Liver (tissue), 3 donors: ENCODE measurements at regions not wholly inside any gene's neighbourhood (a gene's known extent, or its start where the extent isn't known, plus 50 kb on each side); places are given as distances from the start of the nearest gene placed in this dataset.

Experiments
- EGR1 ChIP-seq, 2 donors: IDR thresholded peaks; 2 replicates each; pipeline ENCODE4 v1.6.1; 2016 to 2018; ENCODE audit warnings: antibody characterized with exemption in 2 of 2, low read depth in 2 of 2
- GABPA ChIP-seq, 2 donors: IDR thresholded peaks in 1 of 2; conservative IDR thresholded peaks in 1 of 2; 2 replicates each; pipeline ENCODE4 v1.6.1; 2016; ENCODE audit warnings: antibody characterized with exemption in 2 of 2, mild to moderate bottlenecking in 1 of 2, moderate library complexity in 1 of 2
- HNF4A ChIP-seq, 2 donors: conservative IDR thresholded peaks; 2 replicates each; pipeline ENCODE4 v1.6.1; 2016; ENCODE audit warnings: antibody characterized with exemption in 2 of 2, mild to moderate bottlenecking in 2 of 2
- MAX ChIP-seq: IDR thresholded peaks from 2 replicates; pipeline ENCODE4 v1.6.1; 2016; ENCODE audit warnings: antibody characterized with exemption
- NR2F2 ChIP-seq: IDR thresholded peaks from 2 replicates; pipeline ENCODE4 v1.6.1; 2016; ENCODE audit warnings: antibody characterized with exemption
- RAD21 ChIP-seq, 2 donors: IDR thresholded peaks; 2 replicates each; pipeline ENCODE4 v1.6.1; 2016; ENCODE audit warnings: antibody characterized with exemption in 2 of 2, mild to moderate bottlenecking in 2 of 2
- REST ChIP-seq: IDR thresholded peaks from 2 replicates; pipeline ENCODE4 v1.6.1; 2016; ENCODE audit warnings: antibody characterized with exemption, mild to moderate bottlenecking
- SP1 ChIP-seq: IDR thresholded peaks from 2 replicates; pipeline ENCODE4 v1.6.1; 2018; ENCODE audit warnings: antibody characterized with exemption, mild to moderate bottlenecking
- TAF1 ChIP-seq: conservative IDR thresholded peaks from 2 replicates; pipeline ENCODE4 v1.6.1; 2016; ENCODE audit warnings: antibody characterized with exemption, mild to moderate bottlenecking
- YY1 ChIP-seq: IDR thresholded peaks from 2 replicates; pipeline ENCODE4 v1.6.1; 2016; ENCODE audit warnings: antibody characterized with exemption, mild to moderate bottlenecking
- TF ChIP-seq, protein P1 (sequence below): fragments of 150-350 bp; IDR thresholded peaks from 2 replicates; pipeline ENCODE4 v1.5.1; 2017; ENCODE audit warnings: improper control_type of control experiment, low read depth, low read length; ENCODE audit not compliant: missing input control
- TF ChIP-seq, protein P2 (sequence below): IDR thresholded peaks from 2 replicates; pipeline ENCODE4 v1.6.1; 2016; ENCODE audit warnings: antibody characterized with exemption
- TF ChIP-seq, protein P3 (sequence below): IDR thresholded peaks from 2 replicates; pipeline ENCODE4 v1.6.1; 2016; ENCODE audit warnings: antibody characterized with exemption
- donor health status: healthy.
- donor health status: healthy.

DNA sequence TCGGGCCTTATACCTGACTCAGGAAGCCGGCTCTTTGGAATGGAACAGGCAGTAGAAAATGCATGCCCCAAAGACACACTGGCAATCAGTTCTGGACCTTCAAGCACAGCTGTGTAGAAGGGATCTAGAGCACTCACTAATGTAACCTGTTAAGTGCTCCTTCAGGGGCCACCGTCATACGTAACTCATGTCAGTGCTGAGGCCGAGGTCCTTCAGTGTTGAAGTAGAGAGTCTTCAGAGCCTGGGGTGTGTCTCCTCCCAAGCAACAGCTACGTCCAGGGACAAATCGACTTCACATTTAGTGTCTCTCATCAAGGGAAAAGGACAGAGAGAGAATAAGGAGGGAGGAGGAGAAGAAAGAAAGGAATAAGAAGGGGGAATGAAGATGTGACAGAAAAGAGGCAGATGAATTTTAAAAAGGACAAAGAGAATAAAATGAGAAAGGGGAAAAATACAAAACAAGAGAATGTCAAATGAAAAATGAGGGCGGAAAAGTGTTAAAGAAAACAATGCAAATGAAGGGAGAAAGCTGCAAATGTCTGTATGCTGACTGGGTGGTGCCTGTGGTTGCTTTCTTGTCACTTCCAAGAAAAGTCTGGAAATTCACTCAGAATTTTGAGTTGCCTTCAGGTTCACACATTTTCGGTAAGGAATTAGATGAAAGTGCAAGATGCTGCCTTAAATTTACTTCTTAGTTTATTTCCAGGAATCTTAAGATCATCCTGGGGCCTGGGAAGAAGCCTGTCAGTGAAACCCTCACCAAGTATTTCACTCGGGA, 989.4 kb downstream of the GRID1 start:
- TF ChIP-seq, protein P1, sequence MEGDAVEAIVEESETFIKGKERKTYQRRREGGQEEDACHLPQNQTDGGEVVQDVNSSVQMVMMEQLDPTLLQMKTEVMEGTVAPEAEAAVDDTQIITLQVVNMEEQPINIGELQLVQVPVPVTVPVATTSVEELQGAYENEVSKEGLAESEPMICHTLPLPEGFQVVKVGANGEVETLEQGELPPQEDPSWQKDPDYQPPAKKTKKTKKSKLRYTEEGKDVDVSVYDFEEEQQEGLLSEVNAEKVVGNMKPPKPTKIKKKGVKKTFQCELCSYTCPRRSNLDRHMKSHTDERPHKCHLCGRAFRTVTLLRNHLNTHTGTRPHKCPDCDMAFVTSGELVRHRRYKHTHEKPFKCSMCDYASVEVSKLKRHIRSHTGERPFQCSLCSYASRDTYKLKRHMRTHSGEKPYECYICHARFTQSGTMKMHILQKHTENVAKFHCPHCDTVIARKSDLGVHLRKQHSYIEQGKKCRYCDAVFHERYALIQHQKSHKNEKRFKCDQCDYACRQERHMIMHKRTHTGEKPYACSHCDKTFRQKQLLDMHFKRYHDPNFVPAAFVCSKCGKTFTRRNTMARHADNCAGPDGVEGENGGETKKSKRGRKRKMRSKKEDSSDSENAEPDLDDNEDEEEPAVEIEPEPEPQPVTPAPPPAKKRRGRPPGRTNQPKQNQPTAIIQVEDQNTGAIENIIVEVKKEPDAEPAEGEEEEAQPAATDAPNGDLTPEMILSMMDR = no peak
- TF ChIP-seq GABPA (IDR thresholded peaks at IDR 0.05 in 1 of 2, conservative IDR thresholded peaks at IDR 0.05 in 1 of 2) (no peak), MAX (no peak), YY1 (no peak), RAD21 (IDR thresholded peaks at IDR 0.05) (no peak), NR2F2 (no peak), HNF4A (conservative IDR thresholded peaks at IDR 0.05) (no peak), REST (no peak), EGR1 (IDR thresholded peaks at IDR 0.05; ENCODE audit: low read depth in 2 of 2) (no peak), SP1 (no peak), TAF1 (no peak)
- TF ChIP-seq, protein P2, sequence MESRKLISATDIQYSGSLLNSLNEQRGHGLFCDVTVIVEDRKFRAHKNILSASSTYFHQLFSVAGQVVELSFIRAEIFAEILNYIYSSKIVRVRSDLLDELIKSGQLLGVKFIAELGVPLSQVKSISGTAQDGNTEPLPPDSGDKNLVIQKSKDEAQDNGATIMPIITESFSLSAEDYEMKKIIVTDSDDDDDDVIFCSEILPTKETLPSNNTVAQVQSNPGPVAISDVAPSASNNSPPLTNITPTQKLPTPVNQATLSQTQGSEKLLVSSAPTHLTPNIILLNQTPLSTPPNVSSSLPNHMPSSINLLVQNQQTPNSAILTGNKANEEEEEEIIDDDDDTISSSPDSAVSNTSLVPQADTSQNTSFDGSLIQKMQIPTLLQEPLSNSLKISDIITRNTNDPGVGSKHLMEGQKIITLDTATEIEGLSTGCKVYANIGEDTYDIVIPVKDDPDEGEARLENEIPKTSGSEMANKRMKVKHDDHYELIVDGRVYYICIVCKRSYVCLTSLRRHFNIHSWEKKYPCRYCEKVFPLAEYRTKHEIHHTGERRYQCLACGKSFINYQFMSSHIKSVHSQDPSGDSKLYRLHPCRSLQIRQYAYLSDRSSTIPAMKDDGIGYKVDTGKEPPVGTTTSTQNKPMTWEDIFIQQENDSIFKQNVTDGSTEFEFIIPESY = no peak
- TF ChIP-seq, protein P3, sequence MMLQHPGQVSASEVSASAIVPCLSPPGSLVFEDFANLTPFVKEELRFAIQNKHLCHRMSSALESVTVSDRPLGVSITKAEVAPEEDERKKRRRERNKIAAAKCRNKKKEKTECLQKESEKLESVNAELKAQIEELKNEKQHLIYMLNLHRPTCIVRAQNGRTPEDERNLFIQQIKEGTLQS = no peak
